H1 (cell line): ENCODE measurements at regions not wholly inside any gene's neighbourhood (a gene's known extent, or its start where the extent isn't known, plus 50 kb on each side); places are given as distances from the start of the nearest gene placed in this dataset.

Source experiments
- ASH2L ChIP-seq: fragments of 200-600, 300-600 bp; sonication (generic); IDR thresholded peaks from one replicate; pipeline ENCODE4 v1.7.1; 2017; ENCODE audit warnings: low read length
- CTCF ChIP-seq, 3 experiments: IDR thresholded peaks; 1 replicate in 2 of 3; 2 replicates in 1 of 3; pipeline versions ENCODE4 v1.5.1 to v1.6.1; 2011; ENCODE audit warnings: low read length in 3 of 3, mild to moderate bottlenecking in 3 of 3, inconsistent platforms in 2 of 3, low read depth in 1 of 3, moderate library complexity in 1 of 3; ENCODE audit not compliant: insufficient read depth in 1 of 3; ENCODE audit errors: control extremely low read depth in 1 of 3
- EP300 ChIP-seq, 2 experiments: IDR thresholded peaks; 1 replicate in 1 of 2; 2 replicates in 1 of 2; pipeline ENCODE4 v1.6.1; 2011 to 2012; ENCODE audit warnings: low read depth in 2 of 2, low read length in 2 of 2, mild to moderate bottlenecking in 2 of 2, borderline replicate concordance in 1 of 2, inconsistent platforms in 1 of 2, moderate library complexity in 1 of 2
- EZH2 ChIP-seq: fragments of 200-600 bp; sonication (generic); IDR thresholded peaks from 2 replicates; pipeline ENCODE4 v1.7.1; 2012; ENCODE audit warnings: low read depth, mild to moderate bottlenecking, moderate library complexity, low read length, inconsistent platforms; ENCODE audit not compliant: severe bottlenecking
- GABPA ChIP-seq: IDR thresholded peaks from 2 replicates; pipeline ENCODE4 v1.6.1; 2011; ENCODE audit warnings: mild to moderate bottlenecking, low read length, moderate library complexity, borderline replicate concordance; ENCODE audit not compliant: insufficient read depth
- POLR2AphosphoS5 ChIP-seq: IDR thresholded peaks from 2 replicates; pipeline ENCODE4 v1.6.1; 2011; ENCODE audit warnings: low read depth, low read length
- RAD21 ChIP-seq, 2 experiments: IDR thresholded peaks in 1 of 2; conservative IDR thresholded peaks in 1 of 2; 2 replicates each; pipeline ENCODE4 v1.6.1; 2011; ENCODE audit warnings: low read depth in 2 of 2, low read length in 2 of 2, improper control_type of control experiment in 1 of 2, inconsistent platforms in 1 of 2, mild to moderate bottlenecking in 1 of 2, moderate library complexity in 1 of 2
- TAF7 ChIP-seq: optimal IDR thresholded peaks from 2 replicates; pipeline ENCODE3; 2011; ENCODE audit warnings: low read depth, mild to moderate bottlenecking, inconsistent platforms, low read length, moderate library complexity, borderline replicate concordance
- TEAD4 ChIP-seq: IDR thresholded peaks from 2 replicates; pipeline ENCODE4 v1.6.1; 2012; ENCODE audit warnings: low read depth, low read length, inconsistent platforms, mixed read lengths
- YY1 ChIP-seq: IDR thresholded peaks from 2 replicates; pipeline ENCODE4 v1.6.1; 2011; ENCODE audit warnings: low read depth, mild to moderate bottlenecking, low read length

GRCh38 chr6:14717307-14717706 is 528.6 kb upstream of the JARID2 start:
- TF ChIP-seq CTCF (IDR thresholded peaks at IDR 0.05; ENCODE audit: control extremely low read depth in 1 of 3, insufficient read depth in 1 of 3, low read depth in 1 of 3, low read length in 3 of 3) (no peak), RAD21 (IDR thresholded peaks at IDR 0.05 in 1 of 2, conservative IDR thresholded peaks at IDR 0.05 in 1 of 2; ENCODE audit: low read depth in 2 of 2, low read length in 2 of 2) (no peak), EZH2 (no peak), YY1 (no peak), POLR2AphosphoS5 (no peak), EP300 (IDR thresholded peaks at IDR 0.05; ENCODE audit: borderline replicate concordance in 1 of 2, low read depth in 2 of 2, low read length in 2 of 2) (no peak), ASH2L (no peak), TEAD4 (no peak), GABPA (no peak), TAF7 (no peak)
